Ectodermal cell (in vitro differentiated cells): ENCODE measurements at regions not wholly inside any gene's neighbourhood (a gene's known extent, or its start where the extent isn't known, plus 50 kb on each side); places are given as distances from the start of the nearest gene placed in this dataset.
"Not testable (repeated sequence)": the region's sequence is repeated elsewhere in the genome, so short reads cannot be mapped to it uniquely, and the experiment has no call there.

Experiments used
- H3K27ac ChIP-seq: 2 replicates; pipeline ENCODE4 v1.7.0; 2013; ENCODE audit warnings: mild to moderate bottlenecking, low read depth, low read length; ENCODE audit not compliant: insufficient read depth, poor library complexity, severe bottlenecking
- H3K27me3 ChIP-seq: 2 replicates; pipeline ENCODE4 v1.7.0; 2013; ENCODE audit warnings: mild to moderate bottlenecking, low read length; ENCODE audit not compliant: insufficient read depth, control insufficient read depth, poor library complexity, severe bottlenecking
- H3K36me3 ChIP-seq: one replicate; pipeline ENCODE4 v1.7.0; 2013; ENCODE audit warnings: low read length; ENCODE audit not compliant: control insufficient read depth, insufficient read depth
- H3K4me1 ChIP-seq: one replicate; pipeline ENCODE4 v1.7.0; 2013; ENCODE audit warnings: low read length; ENCODE audit not compliant: control insufficient read depth, insufficient read depth
- H3K4me3 ChIP-seq: 2 replicates; pipeline ENCODE4 v1.7.0; 2013; ENCODE audit warnings: low read depth, low read length, control low read depth; ENCODE audit not compliant: insufficient read depth
- H3K9me3 ChIP-seq: 2 replicates; pipeline ENCODE4 v1.7.0; 2013; ENCODE audit warnings: mild to moderate bottlenecking, low read length, moderate library complexity; ENCODE audit not compliant: control insufficient read depth
- WGBS, 2 experiments: methylation state at CpG; one replicate each; pipeline ENCODE4 v1.1.7; 2013; ENCODE audit warnings: missing lambda C conversion rate in 2 of 2; 5-methylcytosine and 5-hydroxymethylcytosine counted together

- no peaks in the 10 kb centered on the region for H3K4me1 ChIP-seq
- no peak overlapping the region for H3K27ac ChIP-seq
- no peak overlapping the region for H3K4me3 ChIP-seq
Observed at GRCh38 chr12:73798523-73798922, 739.1 kb upstream of the ATXN7L3B start.

DNA sequence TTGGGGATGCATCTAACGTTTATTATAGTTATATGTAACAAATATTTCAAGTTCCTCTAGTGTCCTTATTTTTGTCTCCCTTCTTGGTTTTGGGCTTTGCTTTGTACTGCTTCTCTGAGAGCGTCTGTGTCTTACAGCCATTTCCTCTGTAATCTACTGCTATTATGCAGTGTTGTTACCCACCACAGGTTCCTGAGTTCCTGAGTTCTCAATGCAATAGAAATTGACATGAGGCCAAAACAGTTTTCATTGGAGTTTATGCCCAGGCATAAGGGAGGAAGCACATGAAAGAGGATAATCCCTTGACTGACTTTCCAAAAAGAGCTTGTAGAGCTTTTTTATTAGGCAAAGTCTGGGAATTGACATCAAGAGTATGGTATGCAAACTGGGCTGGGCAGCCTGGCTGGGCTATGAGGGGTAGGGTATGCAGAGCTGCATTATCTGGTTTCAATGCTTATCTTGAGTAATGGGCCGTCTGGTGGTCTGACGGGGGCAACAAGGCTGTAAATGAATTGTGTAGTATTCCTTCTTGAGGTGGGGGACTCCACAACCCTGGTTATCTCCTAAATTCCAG is 722.5 kb upstream of the ATXN7L3B start:
- WGBS, 2 experiments: 83 to 87% methylated on average over 3 of the region's 4 CpGs
- H3K27me3 ChIP-seq: no peaks in the 10 kb centered on the region
- H3K27ac ChIP-seq: no peak overlapping the region
- H3K9me3 ChIP-seq: no peaks in the 10 kb centered on the region
- no peaks in the 10 kb centered on the region for H3K36me3 ChIP-seq
- no peaks in the 10 kb centered on the region for H3K4me1 ChIP-seq
- no peak overlapping the region for H3K4me3 ChIP-seq

More at GRCh38 chr12:73798523-73798922, 739.1 kb upstream of the ATXN7L3B start:
- H3K27me3 ChIP-seq: no peaks in the 10 kb centered on the region
- H3K36me3 ChIP-seq: no peaks in the 10 kb centered on the region
- H3K9me3 ChIP-seq: no peaks in the 10 kb centered on the region

GRCh38 chr12:73817161-73817560 is 720.5 kb upstream of the ATXN7L3B start:
- H3K9me3 ChIP-seq: no peaks in the 10 kb centered on the region
- no peak overlapping the region for H3K4me3 ChIP-seq
- H3K27me3 ChIP-seq: no peaks in the 10 kb centered on the region
- H3K36me3 ChIP-seq: no peaks in the 10 kb centered on the region
- H3K27ac ChIP-seq: no peak overlapping the region
- 94 to 100% methylated on average over 1 to 2 of the region's 2 CpGs for WGBS, 2 experiments
- no peaks in the 10 kb centered on the region for H3K4me1 ChIP-seq

DNA sequence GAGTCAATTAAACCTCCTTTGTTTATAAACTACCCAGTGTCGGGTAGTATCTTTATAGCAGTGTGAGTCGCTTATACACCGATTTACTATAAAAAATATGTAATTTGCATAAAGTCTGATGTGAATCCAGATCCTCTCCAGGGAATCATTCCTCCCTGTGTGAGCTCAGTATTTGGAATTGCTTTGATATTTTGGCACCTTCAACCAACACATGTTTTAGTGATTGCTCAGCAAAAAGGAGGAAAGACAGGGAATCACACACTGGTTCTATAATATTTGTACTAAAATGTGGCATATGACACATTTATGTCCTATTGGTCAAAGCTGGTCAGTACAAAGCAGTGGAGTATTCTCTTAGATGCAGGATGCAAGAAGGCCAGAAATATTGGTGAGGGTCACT is 703.9 kb upstream of the ATXN7L3B start:
- H3K9me3 ChIP-seq: no peaks in the 10 kb centered on the region
- H3K27me3 ChIP-seq: no peaks in the 10 kb centered on the region
- H3K27ac ChIP-seq: no peak overlapping the region
- 81% methylated on average over 3 of the region's 3 CpGs; no CpG with 5 or more reads in 1 of the 2 experiments for WGBS, 2 experiments
- H3K4me1 ChIP-seq: no peaks in the 10 kb centered on the region
- no peaks in the 10 kb centered on the region for H3K36me3 ChIP-seq
- H3K4me3 ChIP-seq: no peak overlapping the region

- Histone ChIP-seq H3K27ac (no peak overlapping the region), H3K4me1 (no peaks in the 10 kb centered on the region), H3K36me3 (no peaks in the 10 kb centered on the region), H3K27me3 (no peaks in the 10 kb centered on the region), H3K9me3 (no peaks in the 10 kb centered on the region), H3K4me3 (no peak overlapping the region)
- WGBS, 2 experiments: 89 to 95% methylated on average over 2 of the region's 2 CpGs
Observed at GRCh38 chr12:73841963-73842362, 695.7 kb upstream of the ATXN7L3B start.

- Histone ChIP-seq H3K9me3 (no peaks in the 10 kb centered on the region), H3K27ac (no peak overlapping the region), H3K4me3 (no peak overlapping the region), H3K4me1 (no peaks in the 10 kb centered on the region), H3K27me3 (no peaks in the 10 kb centered on the region), H3K36me3 (no peaks in the 10 kb centered on the region)
- WGBS, 2 experiments: 81 to 88% methylated on average over 2 of the region's 2 CpGs
Observed at GRCh38 chr12:73863546-73863945, 674.1 kb upstream of the ATXN7L3B start.

- H3K27ac ChIP-seq: no peak overlapping the region
- H3K9me3 ChIP-seq: no peaks in the 10 kb centered on the region
- H3K4me1 ChIP-seq: no peaks in the 10 kb centered on the region
- H3K36me3 ChIP-seq: no peaks in the 10 kb centered on the region
- WGBS, 2 experiments: 100% methylated on average over 1 of the region's 1 CpG
- H3K4me3 ChIP-seq: no peak overlapping the region
- H3K27me3 ChIP-seq: no peaks in the 10 kb centered on the region
Observed at GRCh38 chr12:73867147-73867546, 670.5 kb upstream of the ATXN7L3B start.

DNA sequence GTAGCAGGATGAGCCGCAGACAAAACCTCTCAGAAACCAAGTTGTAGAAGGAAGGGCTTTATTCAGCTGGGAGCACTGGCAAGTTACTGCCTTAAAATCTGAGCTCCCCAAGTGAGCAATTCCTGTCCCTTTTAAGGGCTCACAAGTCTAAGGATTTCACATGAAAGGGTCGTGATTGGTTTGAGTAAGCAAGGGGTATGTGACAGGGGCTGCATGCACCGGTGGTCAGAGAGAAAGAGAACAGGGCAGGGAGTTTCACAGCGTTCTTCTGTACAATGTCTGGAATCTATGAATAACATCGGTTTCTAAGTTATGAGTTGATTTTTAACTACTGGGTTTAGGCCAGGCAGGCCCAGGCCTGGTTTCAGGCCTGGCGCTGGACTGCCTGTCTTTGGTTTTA is 660.3 kb upstream of the ATXN7L3B start:
- not testable (repeated sequence) for H3K27ac ChIP-seq, H3K27me3 ChIP-seq, H3K4me3 ChIP-seq, H3K4me1 ChIP-seq, H3K9me3 ChIP-seq, H3K36me3 ChIP-seq
- WGBS, 2 experiments: 92 to 96% methylated on average over 5 to 6 of the region's 6 CpGs

DNA sequence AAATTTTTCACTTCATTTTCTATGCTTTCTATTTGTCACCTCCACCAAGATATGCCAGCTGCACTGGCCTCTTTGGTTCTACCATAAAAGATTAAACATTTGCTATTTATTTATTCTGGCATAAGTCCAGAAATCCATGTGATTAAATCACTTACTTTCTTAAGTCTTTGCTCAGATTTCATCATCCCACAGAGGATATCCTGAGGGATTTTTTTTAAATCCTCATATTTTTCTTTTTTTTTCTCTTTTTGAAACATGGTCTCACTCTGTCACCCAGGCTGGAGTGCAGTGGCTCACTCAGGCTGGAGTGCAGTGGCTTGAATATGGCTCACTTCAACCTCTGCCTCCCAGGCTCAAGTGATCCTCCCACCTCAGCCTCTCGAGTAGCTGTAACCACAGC is 645.4 kb upstream of the ATXN7L3B start:
- H3K27me3 ChIP-seq: no peaks in the 10 kb centered on the region
- H3K4me3 ChIP-seq: no peak overlapping the region
- H3K9me3 ChIP-seq: no peaks in the 10 kb centered on the region
- no peaks in the 10 kb centered on the region for H3K4me1 ChIP-seq
- no peaks in the 10 kb centered on the region for H3K36me3 ChIP-seq
- 80 to 90% methylated on average over 1 of the region's 1 CpG for WGBS, 2 experiments
- H3K27ac ChIP-seq: no peak overlapping the region

GRCh38 chr12:73898645-73899044 is 639.0 kb upstream of the ATXN7L3B start:
- Histone ChIP-seq H3K4me3 (no peak overlapping the region), H3K27ac (no peak overlapping the region), H3K9me3 (no peaks in the 10 kb centered on the region), H3K27me3 (no peaks in the 10 kb centered on the region), H3K4me1 (no peaks in the 10 kb centered on the region), H3K36me3 (no peaks in the 10 kb centered on the region)
- 95 to 97% methylated on average over 2 of the region's 4 CpGs for WGBS, 2 experiments

DNA sequence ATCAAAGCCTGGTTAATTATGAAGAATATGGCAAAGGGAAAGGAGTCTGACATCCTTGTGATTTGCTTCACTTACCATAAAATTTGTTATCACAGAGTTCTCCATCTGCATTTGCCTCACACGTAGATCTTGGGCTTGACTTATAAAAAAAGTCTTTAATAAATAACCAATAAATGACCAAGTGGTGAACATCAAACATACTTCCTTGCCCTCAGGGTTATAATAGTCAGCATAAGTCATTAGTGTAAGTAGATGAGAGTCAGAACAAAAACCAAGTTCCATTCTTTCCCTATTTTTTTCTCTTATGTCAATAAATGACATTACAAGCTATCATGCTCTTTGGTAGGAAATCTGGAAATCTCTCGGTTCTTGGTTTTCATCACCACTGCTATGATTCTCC is 635.4 kb upstream of the ATXN7L3B start:
- Histone ChIP-seq H3K36me3 (no peaks in the 10 kb centered on the region), H3K27ac (no peak overlapping the region), H3K4me3 (no peak overlapping the region), H3K27me3 (no peaks in the 10 kb centered on the region), H3K9me3 (no peaks in the 10 kb centered on the region), H3K4me1 (no peaks in the 10 kb centered on the region)
- WGBS, 2 experiments: 87 to 93% methylated on average over 2 of the region's 2 CpGs
